Pancreas (tissue), 10 donors: ENCODE measurements at regions not wholly inside any gene's neighbourhood (a gene's known extent, or its start where the extent isn't known, plus 50 kb on each side); places are given as distances from the start of the nearest gene placed in this dataset.
"Not testable (repeated sequence)": the region's sequence is repeated elsewhere in the genome, so short reads cannot be mapped to it uniquely, and the experiment has no call there.

ENCODE experiments used
- ATAC-seq, 4 donors: fragments of 200-7000 bp; cut with Tn5 transposase; one replicate each; pipeline versions ENCODE4 v1.8.0 to v1.9.1; 2020; ENCODE audit warnings: mild to moderate bottlenecking in 4 of 4, moderate library complexity in 4 of 4
- DNase-seq, 6 donors: peaks; one replicate each; pipeline ENCODE4 v3.0.0-alpha.2; 2020
- FAIRE-seq: peaks from 2 replicates; lab custom pipeline; 2012; peaks lifted over from hg19 to GRCh38; lab: Jason Lieb, UNC
- H3K27ac ChIP-seq, 4 donors: fragments of 200-600 bp; sonication (generic); 1 replicate in 3 of 4; 2 replicates in 1 of 4; pipeline versions ENCODE4 v1.5.0 to v1.8.0; 2020
- H3K27me3 ChIP-seq, 4 donors: fragments of 200-600 bp; one replicate each; pipeline ENCODE4 v1.8.0; 2021
- H3K36me3 ChIP-seq, 3 donors: fragments of 200-600 bp; sonication (generic) in 1 of 3; one replicate each; pipeline versions ENCODE4 v1.5.0 to v1.8.0; 2020 to 2021
- H3K4me1 ChIP-seq, 3 donors: fragments of 200-600 bp; one replicate each; pipeline ENCODE4 v1.8.0; 2021
- H3K4me3 ChIP-seq, 4 donors: fragments of 200-600 bp; sonication (generic) in 2 of 4; one replicate each; pipeline versions ENCODE4 v1.5.0 to v1.8.0; 2020 to 2021
- H3K9me3 ChIP-seq, 4 donors: fragments of 200-600 bp; one replicate each; pipeline ENCODE4 v1.8.0; 2021
- CTCF ChIP-seq, 4 donors: fragments of 200-600 bp; sonication (generic) in 3 of 4; IDR thresholded peaks; one replicate each; pipeline versions ENCODE4 v1.5.0 to v1.8.0; 2021; ENCODE audit warnings: antibody characterized with exemption in 4 of 4
- WGBS, 2 donors: extraction: QIAGEN DNeasy Blood & Tissue Kit; methylation state at CpG; one replicate each; pipeline ENCODE4 v1.1.7; 2013; 5-methylcytosine and 5-hydroxymethylcytosine counted together
- intact Hi-C, 3 donors: fragments of 100-400 bp; cut with DNase I; formaldehyde crosslinking; loops; one replicate each; pipeline versions ENCODE4 v1.11.1 to v1.14.2; 2022
- donor health status: healthy with polysubstance abuse.
- donor health status: DM: no; HTN: no; CAD: no; lungs with moderate emphysema.
- donor health status: DM: no; HTN: no; CAD: no.
- donor health status: control.
- donor health status: control.
- donor health status: Bipolar disorder and iron deficiency.
- donor health status: DM: yes; HTN: yes; CAD: no.
- donor health status: DM: no; HTN: no; CAD: no.
- donor health status: DM: no; HTN: no; CAD: no.
- donor health status: DM: yes; HTN: yes; CAD: no.

GRCh38 chr7:113270790-113271189, 152.4 kb upstream of the SMIM30 start:
- WGBS, 2 donors = 68 to 84% methylated on average over 2 of the region's 2 CpGs

GRCh38 chr7:113269592-113269991, 151.2 kb upstream of the SMIM30 start:
- FAIRE-seq, DNase-seq, H3K27ac ChIP-seq, ATAC-seq, H3K27me3 ChIP-seq, H3K36me3 ChIP-seq, H3K4me1 ChIP-seq, H3K4me3 ChIP-seq, intact Hi-C loops, H3K9me3 ChIP-seq: not testable (repeated sequence)
- 87 to 93% methylated on average over 3 of the region's 3 CpGs for WGBS, 2 donors

More at GRCh38 chr7:113270790-113271189, 152.4 kb upstream of the SMIM30 start:
- H3K4me1 ChIP-seq = no peaks in the 10 kb centered on the region
- H3K36me3 ChIP-seq = no peaks in the 10 kb centered on the region
- H3K4me3 ChIP-seq = no peak overlapping the region
- DNase-seq (no peak), FAIRE-seq (peak; percentile 53), ATAC-seq (no peak)
- no peak overlapping the region for H3K27ac ChIP-seq
- intact Hi-C loops = no loop called here
- TF ChIP-seq CTCF (IDR thresholded peaks at IDR 0.05) = no peak
- H3K9me3 ChIP-seq = no peaks in the 10 kb centered on the region
- H3K27me3 ChIP-seq = no peaks in the 10 kb centered on the region

- ATAC-seq = no peak
- H3K4me3 ChIP-seq = no peak overlapping the region
- intact Hi-C loops = no loop called here
- H3K9me3 ChIP-seq = no peaks in the 10 kb centered on the region
- no peak for TF ChIP-seq CTCF (IDR thresholded peaks at IDR 0.05)
- 59 to 81% methylated on average over 3 of the region's 3 CpGs for WGBS, 2 donors
- FAIRE-seq = no peak
- H3K27ac ChIP-seq = no peak overlapping the region
- H3K27me3 ChIP-seq = no peaks in the 10 kb centered on the region
- no peaks in the 10 kb centered on the region for H3K4me1 ChIP-seq
- H3K36me3 ChIP-seq = no peaks in the 10 kb centered on the region
- no peak for DNase-seq
Observed at GRCh38 chr7:113268757-113269156, 150.4 kb upstream of the SMIM30 start.

- ATAC-seq (no peak), DNase-seq (no peak), FAIRE-seq (no peak)
- no peaks in the 10 kb centered on the region for H3K27me3 ChIP-seq
- H3K4me1 ChIP-seq = no peaks in the 10 kb centered on the region
- H3K9me3 ChIP-seq = no peaks in the 10 kb centered on the region
- TF ChIP-seq CTCF (IDR thresholded peaks at IDR 0.05) = no peak
- no peaks in the 10 kb centered on the region for H3K36me3 ChIP-seq
- no peak overlapping the region for H3K27ac ChIP-seq
- intact Hi-C loops = no loop called here
- 85 to 94% methylated on average over 4 of the region's 4 CpGs for WGBS, 2 donors
- no peak overlapping the region for H3K4me3 ChIP-seq
Observed at GRCh38 chr7:113267885-113268284, 149.5 kb upstream of the SMIM30 start.

GRCh38 chr7:113267271-113267670, 148.9 kb upstream of the SMIM30 start:
- H3K9me3 ChIP-seq = no peaks in the 10 kb centered on the region
- DNase-seq = no peak
- H3K4me3 ChIP-seq = no peak overlapping the region
- intact Hi-C loops = no loop called here
- no peaks in the 10 kb centered on the region for H3K27me3 ChIP-seq
- H3K36me3 ChIP-seq = no peaks in the 10 kb centered on the region
- no peak for TF ChIP-seq CTCF (IDR thresholded peaks at IDR 0.05)
- no peak overlapping the region for H3K27ac ChIP-seq
- FAIRE-seq = no peak
- no peak for ATAC-seq
- no peaks in the 10 kb centered on the region for H3K4me1 ChIP-seq

- Histone ChIP-seq H3K27me3 (no peaks in the 10 kb centered on the region), H3K9me3 (no peaks in the 10 kb centered on the region), H3K4me1 (no peaks in the 10 kb centered on the region), H3K36me3 (no peaks in the 10 kb centered on the region), H3K27ac (no peak overlapping the region), H3K4me3 (no peak overlapping the region)
- ATAC-seq = no peak
- no peak for TF ChIP-seq CTCF (IDR thresholded peaks at IDR 0.05)
- DNase-seq = no peak
- no peak for FAIRE-seq
- intact Hi-C loops = no loop called here
- WGBS, 2 donors = 64 to 91% methylated on average over 4 of the region's 4 CpGs
Observed at GRCh38 chr7:113263749-113264148, 145.4 kb upstream of the SMIM30 start.

GRCh38 chr7:113263215-113263742, 144.9 kb upstream of the SMIM30 start:
- H3K36me3 ChIP-seq, H3K4me3 ChIP-seq, DNase-seq, FAIRE-seq, intact Hi-C loops, ATAC-seq, H3K27ac ChIP-seq, H3K4me1 ChIP-seq, H3K27me3 ChIP-seq, H3K9me3 ChIP-seq: not testable (repeated sequence)
- 89 to 95% methylated on average over 28 of the region's 28 CpGs for WGBS, 2 donors
